A673 (cell line): ENCODE measurements at regions not wholly inside any gene's neighbourhood (a gene's known extent, or its start where the extent isn't known, plus 50 kb on each side); places are given as distances from the start of the nearest gene placed in this dataset.

Experiments used
- CTCF ChIP-seq: fragments of 300-800, 200-600 bp; sonication (generic); conservative IDR thresholded peaks from 2 replicates; pipeline ENCODE4 v1.5.1; 2017; ENCODE audit warnings: low read depth, mild to moderate bottlenecking, antibody characterized with exemption, low read length, moderate library complexity, mixed read lengths
- EZH2 ChIP-seq: fragments of 200-600 bp; sonication (generic); IDR thresholded peaks from 2 replicates; pipeline ENCODE4 v1.6.1; 2017; ENCODE audit warnings: borderline replicate concordance, low read depth, mild to moderate bottlenecking, mixed read lengths, antibody characterized with exemption, low read length; ENCODE audit not compliant: poor library complexity, severe bottlenecking

GRCh38 chrX:43493756-43494155 is 162.3 kb upstream of the MAOA start:
- TF ChIP-seq CTCF (no peak), EZH2 (no peak)
